HG03066 (cell line): ENCODE measurements at regions not wholly inside any gene's neighbourhood (a gene's known extent, or its start where the extent isn't known, plus 50 kb on each side); places are given as distances from the start of the nearest gene placed in this dataset.

Experiments
- ATAC-seq: cut with Tn5 transposase; IDR thresholded peaks from one replicate; pipeline ENCODE4 v1.9.1; 2021; ENCODE audit warnings: low read depth; ENCODE audit not compliant: unreplicated experiment

GRCh38 chr4:112888622-112889021, 160.8 kb upstream of the ANK2 start:
- no peak for ATAC-seq

- no peak for ATAC-seq
Measured at GRCh38 chr4:112889199-112889598, 160.3 kb upstream of the ANK2 start.

DNA sequence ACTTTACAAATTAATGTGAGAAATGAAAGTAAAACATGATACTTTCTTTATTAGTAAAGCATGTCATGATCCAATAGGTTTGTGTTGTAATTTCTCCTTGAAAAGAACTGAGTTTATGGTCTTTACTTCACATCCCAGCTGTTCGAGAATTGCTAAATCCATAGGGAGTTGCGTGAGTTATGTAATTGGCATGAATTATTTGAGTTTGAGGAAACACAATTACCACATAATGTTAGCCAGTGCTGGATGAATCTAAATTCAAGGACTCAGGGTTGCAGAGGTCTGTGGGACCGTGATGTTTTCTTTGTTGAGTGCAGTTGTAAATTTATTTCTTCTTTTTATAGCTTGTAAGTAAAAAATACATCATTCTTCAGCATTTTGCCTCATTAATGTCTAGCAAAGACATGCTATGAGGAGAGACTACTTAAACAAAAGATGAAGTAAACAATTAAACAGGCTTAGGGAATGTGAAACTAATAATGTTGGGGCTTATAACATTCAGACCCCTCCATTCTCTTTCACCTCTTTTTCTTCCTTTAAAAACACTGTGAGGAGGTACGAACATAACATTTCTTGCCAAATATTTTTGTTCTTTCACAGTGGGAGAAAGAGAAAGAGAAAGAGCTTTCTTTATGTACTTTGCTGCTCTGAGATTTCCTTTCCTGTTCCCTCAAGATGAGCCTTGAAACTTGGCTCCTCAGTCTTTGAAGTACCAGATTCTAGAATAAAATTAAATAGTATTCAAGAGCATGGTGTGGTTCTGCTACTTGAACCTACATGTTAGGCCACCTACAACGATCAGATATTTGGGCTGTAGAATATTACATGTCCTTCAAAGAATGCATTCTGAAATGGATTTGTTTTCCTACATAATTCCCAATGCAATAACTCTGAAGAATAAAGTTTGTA, 159.6 kb upstream of the ANK2 start:
- no peak for ATAC-seq

DNA sequence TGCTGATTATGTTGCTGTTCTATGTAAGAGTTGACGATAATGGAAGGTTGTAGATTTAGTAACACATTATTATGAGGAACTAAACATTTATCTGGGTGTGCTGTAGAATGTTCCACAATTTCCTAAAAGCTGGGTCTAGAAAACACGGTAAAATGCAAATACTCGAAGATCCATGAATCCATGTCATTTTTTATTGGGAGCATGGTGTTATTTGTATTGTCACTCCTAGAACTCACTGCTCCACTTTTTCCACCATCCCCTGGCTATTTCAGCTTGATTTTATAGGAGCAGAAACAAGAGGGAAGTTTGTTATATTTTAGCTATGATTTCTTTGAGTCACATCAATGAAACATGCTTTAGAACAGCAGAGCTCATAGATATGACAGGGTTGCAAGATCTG, 155.0 kb upstream of the ANK2 start:
- ATAC-seq: no peak

DNA sequence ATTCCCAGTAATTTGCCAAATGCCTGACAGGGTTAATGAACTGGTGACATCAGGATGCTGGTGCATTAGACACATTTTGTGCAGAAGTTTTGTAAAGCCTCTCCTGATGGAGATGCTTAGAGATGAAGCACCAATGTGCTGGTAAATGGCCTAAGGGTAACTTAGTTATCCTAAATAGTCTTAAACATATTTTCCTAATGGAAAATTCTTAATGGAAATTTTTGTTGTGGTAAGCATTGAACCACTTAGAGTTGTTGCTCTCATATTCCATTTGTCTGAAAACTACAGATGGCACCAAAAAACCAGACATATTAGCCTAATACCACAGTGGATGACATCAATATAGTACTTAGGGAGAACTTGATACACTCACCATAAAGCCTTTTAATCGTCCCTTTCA, 154.5 kb upstream of the ANK2 start:
- ATAC-seq: no peak

GRCh38 chr4:112895811-112896608, 153.4 kb upstream of the ANK2 start:
- ATAC-seq: no peak

DNA sequence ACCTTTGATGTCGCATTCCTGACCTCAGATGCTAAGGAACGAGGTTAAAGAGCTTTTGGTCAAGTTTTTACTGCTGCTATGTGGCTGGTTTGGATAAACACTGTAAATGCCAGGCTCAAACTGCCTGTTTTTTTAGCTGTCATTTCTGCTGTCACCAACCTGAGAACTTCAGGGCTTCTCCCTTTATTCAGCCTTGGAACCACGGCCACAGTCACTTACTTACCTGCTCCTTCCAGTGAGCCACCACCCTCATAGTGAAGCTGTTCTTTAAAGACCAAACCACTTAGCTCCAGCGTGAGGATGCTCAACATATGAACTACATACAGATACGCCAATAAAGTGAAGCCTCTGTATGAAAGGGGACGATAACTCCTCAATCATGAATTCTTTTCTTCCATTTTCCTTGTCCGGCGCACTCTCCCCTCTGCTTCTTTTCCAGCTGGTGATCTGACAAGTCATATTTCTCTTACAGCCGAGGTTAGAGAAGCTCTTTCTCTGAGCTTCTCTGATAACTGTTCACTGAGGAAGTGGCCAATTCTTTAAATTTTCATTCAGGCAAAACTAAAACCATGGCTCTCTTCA, 152.8 kb upstream of the ANK2 start:
- no peak for ATAC-seq

DNA sequence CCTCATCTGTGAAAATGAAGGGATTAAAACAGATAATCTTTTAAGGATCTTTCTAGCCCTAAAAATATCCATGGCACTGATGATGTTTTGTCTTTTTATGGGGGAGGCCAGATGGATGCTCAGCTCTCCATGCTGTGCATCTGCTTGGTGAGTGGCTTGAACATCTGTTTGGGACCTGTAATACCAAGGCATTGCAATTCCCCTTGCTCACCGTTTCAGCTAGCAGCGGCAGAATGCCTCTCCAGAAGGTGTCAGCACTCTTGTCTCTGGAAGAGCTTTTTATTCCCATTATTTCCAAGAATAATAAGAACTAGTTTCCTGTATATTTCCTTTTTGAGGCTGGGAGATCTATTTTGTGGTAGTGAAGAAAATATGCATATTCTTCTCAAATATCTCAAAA, 151.9 kb upstream of the ANK2 start:
- ATAC-seq: no peak

DNA sequence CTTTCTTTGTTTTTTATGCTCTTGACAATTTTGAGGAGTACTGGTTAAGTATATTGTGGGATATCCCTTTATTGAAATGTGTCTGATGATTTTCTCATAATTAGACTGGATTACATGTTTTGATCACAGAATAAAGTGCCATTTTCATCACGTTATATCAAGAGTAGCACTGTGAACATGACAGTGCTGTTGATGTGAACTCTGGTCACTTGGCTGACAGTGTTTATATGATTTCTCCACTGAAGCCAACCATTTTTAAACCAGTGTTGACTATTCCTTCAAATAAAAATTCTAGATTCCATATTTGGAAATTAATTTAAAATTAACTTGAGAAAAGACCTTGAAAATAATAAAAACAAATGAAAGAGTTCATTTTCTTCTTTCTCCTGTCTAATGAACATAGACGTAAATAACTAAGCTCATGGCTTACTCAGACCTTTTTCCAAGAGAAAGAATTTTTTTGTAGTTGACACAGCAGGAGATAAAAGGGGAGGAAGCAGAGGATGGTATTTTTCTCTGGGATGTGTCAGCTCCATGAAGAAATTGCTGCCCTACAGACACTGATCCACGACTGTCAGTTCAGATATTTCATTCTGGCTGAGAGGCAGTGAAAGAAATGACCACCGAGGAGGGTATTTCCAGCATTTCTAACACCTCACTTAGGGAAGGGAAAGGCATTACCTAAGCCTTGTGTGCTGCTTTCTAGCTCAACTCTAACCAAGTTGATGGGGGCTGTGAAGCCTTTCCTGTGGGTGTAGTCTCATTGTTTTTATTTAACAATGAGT, 150.9 kb upstream of the ANK2 start:
- ATAC-seq: no peak

GRCh38 chr4:112900416-112900815, 149.0 kb upstream of the ANK2 start:
- ATAC-seq: no peak

GRCh38 chr4:112901962-112902411, 147.5 kb upstream of the ANK2 start:
- ATAC-seq: no peak

DNA sequence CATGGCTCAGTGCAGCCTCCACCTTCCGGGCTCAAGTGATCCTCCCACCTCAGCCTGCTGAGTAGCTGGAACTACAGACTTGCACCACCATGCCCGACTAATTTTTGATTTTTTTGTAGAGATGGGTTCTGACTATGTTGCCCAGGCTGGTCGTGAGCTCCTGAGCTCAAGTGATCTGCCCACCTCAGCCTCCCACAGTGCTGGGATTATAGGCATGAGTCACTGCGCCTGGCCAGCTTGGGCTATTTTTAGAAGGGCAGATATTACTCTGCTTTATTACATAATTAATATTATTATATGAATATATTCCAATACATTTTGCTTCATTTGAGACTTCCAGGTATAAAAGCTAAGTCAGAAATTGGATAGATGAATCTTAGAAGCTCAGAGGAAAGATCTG, 143.7 kb upstream of the ANK2 start:
- no peak for ATAC-seq

- ATAC-seq: no peak
Measured at GRCh38 chr4:112908511-112908910, 140.9 kb upstream of the ANK2 start.

DNA sequence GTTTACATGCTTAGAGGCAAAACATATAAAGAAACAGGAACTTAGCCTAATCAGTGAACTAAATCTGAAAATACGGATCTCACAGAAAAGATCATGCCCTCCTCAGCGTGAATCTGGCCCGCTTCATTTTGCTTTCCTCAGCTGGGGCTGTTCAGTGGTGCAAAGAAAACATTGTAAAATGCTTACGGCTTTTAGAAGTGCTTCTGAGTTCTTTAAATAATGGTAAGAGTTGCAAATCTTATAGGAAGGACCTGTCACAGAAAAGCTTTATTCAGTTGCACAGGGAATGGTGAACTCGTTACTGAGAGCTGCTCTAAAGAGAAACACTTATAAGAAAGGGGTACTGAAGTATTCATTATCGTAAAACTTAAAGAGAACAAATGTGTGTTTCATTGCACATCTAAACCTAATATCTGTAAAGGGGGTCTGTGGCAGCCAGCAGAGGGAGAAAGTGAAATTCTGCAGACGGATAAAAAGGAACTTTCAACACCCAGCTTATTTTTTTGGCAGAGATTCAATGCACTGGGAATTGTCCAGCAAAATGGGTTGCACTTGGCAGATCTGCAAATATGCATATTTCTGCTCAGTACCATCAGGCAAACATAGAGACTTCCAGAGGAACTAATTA, 139.2 kb upstream of the ANK2 start:
- peak; percentile 61 for ATAC-seq

GRCh38 chr4:112916868-112917267, 132.6 kb upstream of the ANK2 start:
- no peak for ATAC-seq

- no peak for ATAC-seq
Measured at GRCh38 chr4:112923516-112923915, 125.9 kb upstream of the ANK2 start.

GRCh38 chr4:112926819-112927218, 122.6 kb upstream of the ANK2 start:
- ATAC-seq: no peak

DNA sequence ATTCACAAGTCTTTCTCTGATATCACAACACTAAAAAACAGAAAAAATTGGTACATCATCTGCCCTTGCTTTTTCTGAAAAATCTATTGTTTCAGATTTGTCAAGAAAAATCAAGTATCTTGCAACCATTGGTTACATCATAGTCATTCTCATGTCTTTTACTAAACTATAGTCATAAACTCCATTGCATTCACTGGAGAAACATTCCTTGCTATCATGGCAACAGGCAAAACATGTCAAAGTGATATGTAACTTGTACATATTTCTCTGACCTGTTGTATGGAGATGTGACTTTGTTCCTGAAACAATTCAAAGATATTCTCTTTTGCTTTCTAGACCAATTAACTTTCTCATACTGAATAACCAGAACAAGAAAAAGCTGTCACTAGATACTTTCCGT, 121.9 kb upstream of the ANK2 start:
- no peak for ATAC-seq

DNA sequence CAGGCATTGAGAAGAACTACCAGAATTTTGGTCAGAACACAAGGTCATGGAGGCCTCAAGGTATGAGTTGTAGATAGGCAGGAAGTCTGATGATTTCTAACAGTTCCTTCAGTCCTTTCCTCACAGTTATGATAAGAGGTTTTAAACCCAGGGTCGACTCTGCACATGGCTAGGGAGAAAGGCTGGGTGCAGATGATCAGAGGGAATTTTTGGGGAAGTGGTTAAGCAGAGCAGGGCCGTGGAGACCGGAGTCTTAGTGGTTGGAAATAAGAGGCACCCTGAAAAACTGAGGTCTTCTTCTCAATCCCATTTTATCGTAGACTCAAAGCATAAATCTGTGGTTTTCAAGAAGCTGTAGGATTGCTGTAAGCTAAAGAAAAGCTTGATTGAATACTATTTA, 118.5 kb upstream of the ANK2 start:
- ATAC-seq: no peak

- no peak for ATAC-seq
Measured at GRCh38 chr4:112933790-112934189, 115.7 kb upstream of the ANK2 start.
